ENCODE measurements at regions not wholly inside any gene's neighbourhood (a gene's known extent, or its start where the extent isn't known, plus 50 kb on each side); places are given as distances from the start of the nearest gene placed in this dataset.

GRCh38 chr19:32173836-32174235, 171.6 kb upstream of the ZNF507 start:
- Histone ChIP-seq H3K4me3 (no peak overlapping the region), H3K4me2 (no peak overlapping the region), H3K9me3 (no peaks in the 10 kb centered on the region), H3K4me1 (no peaks in the 10 kb centered on the region), H3K27ac (no peak overlapping the region)
- TF ChIP-seq, protein P1, sequence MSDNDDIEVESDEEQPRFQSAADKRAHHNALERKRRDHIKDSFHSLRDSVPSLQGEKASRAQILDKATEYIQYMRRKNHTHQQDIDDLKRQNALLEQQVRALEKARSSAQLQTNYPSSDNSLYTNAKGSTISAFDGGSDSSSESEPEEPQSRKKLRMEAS (IDR thresholded peaks at IDR 0.05): no peak
- no peak for TF ChIP-seq TFCP2L1 (CRISPR knock-in tag; IDR thresholded peaks at IDR 0.05)
- TF ChIP-seq, protein P2, sequence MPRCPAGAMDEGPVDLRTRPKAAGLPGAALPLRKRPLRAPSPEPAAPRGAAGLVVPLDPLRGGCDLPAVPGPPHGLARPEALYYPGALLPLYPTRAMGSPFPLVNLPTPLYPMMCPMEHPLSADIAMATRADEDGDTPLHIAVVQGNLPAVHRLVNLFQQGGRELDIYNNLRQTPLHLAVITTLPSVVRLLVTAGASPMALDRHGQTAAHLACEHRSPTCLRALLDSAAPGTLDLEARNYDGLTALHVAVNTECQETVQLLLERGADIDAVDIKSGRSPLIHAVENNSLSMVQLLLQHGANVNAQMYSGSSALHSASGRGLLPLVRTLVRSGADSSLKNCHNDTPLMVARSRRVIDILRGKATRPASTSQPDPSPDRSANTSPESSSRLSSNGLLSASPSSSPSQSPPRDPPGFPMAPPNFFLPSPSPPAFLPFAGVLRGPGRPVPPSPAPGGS (IDR thresholded peaks at IDR 0.05): no peak
- TF ChIP-seq ELK1 (IDR thresholded peaks at IDR 0.05; ENCODE audit: low read depth, low read length): no peak
- TF ChIP-seq HOXA7 (CRISPR knock-in tag; IDR thresholded peaks at IDR 0.05): no peak
- no peak for TF ChIP-seq PBX3 (IDR thresholded peaks at IDR 0.05)
- no peak for TF ChIP-seq RFX5 (IDR thresholded peaks at IDR 0.05)
- DNase-seq (ENCODE audit: low read depth in 1 of 2, low spot score in 1 of 2) (no peak), ATAC-seq (no peak), FAIRE-seq (no peak)
- under 1% methylated on average over 3 of the region's 3 CpGs for WGBS (ENCODE audit: missing lambda C conversion rate)
- POLR2A ChIA-PET: no interaction called here
- CTCF ChIA-PET: interaction anchor here (0.6 to 4.1 kb wide), 4 partner anchors 7 to 62 kb away, joined by 3 to 20 read pairs (median 3); no protein-coding TSS in a partner anchor

DNA sequence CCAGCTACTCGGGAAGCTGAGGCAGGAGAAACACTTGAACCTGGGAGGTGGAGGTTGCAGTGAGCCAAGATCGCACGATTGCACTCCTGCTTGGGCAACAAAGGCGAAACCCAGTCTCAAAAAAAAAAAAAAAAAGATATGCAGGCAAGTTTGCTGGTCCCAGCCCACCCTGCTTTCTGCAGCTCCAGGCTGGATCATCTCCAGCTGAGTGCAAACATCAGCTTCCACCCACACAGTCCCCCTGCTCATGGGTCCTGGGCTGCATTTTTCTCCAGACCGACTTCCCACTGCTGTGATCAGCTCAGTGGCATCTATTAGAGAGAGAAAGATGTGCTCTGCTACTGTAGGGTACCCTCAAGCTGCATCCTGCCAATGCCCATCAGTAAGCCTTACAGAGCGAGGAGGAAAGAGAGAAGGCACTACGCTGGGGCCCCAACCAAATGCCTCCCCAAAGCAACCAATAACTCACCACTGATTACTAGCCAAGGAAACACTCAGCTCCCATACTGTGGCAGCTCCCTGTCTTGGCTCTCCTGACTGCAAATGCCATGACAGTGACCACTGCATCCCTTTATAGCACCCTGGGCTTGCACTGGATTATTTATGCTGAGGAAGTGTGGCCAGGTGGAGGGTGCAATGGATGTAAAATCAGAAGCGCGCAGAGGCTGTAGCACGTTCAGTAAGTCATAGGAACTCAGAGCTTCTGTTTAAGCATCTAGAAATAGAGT, 170.9 kb upstream of the ZNF507 start:
- Histone ChIP-seq H3K27ac (no peak overlapping the region), H3K4me1 (no peaks in the 10 kb centered on the region), H3K4me3 (no peak overlapping the region), H3K9me3 (no peaks in the 10 kb centered on the region), H3K4me2 (no peak overlapping the region)
- FAIRE-seq: no peak
- ChIA-PET CTCF (interaction anchor here (1.1 to 4.1 kb wide), 3 partner anchors 11 to 1492 kb away, joined by 3 to 20 read pairs (median 9); no protein-coding TSS in a partner anchor), POLR2A (no interaction called here)
- no peak for DNase-seq (ENCODE audit: low read depth in 1 of 2, low spot score in 1 of 2)
- WGBS (ENCODE audit: missing lambda C conversion rate): 23% methylated on average over 10 of the region's 10 CpGs
- TF ChIP-seq RARB (CRISPR knock-in tag; IDR thresholded peaks at IDR 0.05): no peak
- TF ChIP-seq RFX5 (IDR thresholded peaks at IDR 0.05): no peak
- no peak for TF ChIP-seq KDM5A (IDR thresholded peaks at IDR 0.05)
- no peak for TF ChIP-seq HEYL (CRISPR knock-in tag; IDR thresholded peaks at IDR 0.05)
- TF ChIP-seq, protein P3, sequence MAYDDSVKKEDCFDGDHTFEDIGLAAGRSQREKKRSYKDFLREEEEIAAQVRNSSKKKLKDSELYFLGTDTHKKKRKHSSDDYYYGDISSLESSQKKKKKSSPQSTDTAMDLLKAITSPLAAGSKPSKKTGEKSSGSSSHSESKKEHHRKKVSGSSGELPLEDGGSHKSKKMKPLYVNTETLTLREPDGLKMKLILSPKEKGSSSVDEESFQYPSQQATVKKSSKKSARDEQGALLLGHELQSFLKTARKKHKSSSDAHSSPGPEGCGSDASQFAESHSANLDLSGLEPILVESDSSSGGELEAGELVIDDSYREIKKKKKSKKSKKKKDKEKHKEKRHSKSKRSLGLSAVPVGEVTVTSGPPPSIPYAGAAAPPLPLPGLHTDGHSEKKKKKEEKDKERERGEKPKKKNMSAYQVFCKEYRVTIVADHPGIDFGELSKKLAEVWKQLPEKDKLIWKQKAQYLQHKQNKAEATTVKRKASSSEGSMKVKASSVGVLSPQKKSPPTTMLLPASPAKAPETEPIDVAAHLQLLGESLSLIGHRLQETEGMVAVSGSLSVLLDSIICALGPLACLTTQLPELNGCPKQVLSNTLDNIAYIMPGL (CRISPR knock-in tag; IDR thresholded peaks at IDR 0.05; ENCODE audit: borderline replicate concordance): no peak
- TF ChIP-seq SREBF2 (IDR thresholded peaks at IDR 0.05): no peak
- no peak for TF ChIP-seq ZNF302 (CRISPR knock-in tag; IDR thresholded peaks at IDR 0.05)
- TF ChIP-seq POLR2A (IDR thresholded peaks at IDR 0.05; ENCODE audit: low read length): no peak
- TF ChIP-seq HOXA7 (CRISPR knock-in tag; IDR thresholded peaks at IDR 0.05): no peak
- no peak for TF ChIP-seq RNF2 (IDR thresholded peaks at IDR 0.05; ENCODE audit: borderline replicate concordance, low read depth)
- no peak for TF ChIP-seq BHLHE40 (IDR thresholded peaks at IDR 0.05; ENCODE audit: low read depth, low read length)
- TF ChIP-seq EHF (CRISPR knock-in tag; IDR thresholded peaks at IDR 0.05): no peak
- TF ChIP-seq JUN (IDR thresholded peaks at IDR 0.05): no peak
- TF ChIP-seq RAD21 (conservative IDR thresholded peaks at IDR 0.05 in 1 of 2, IDR thresholded peaks at IDR 0.05 in 1 of 2): no peak
- no peak for TF ChIP-seq CTCF (IDR thresholded peaks at IDR 0.05)
- no peak for TF ChIP-seq HOXB13 (CRISPR knock-in tag; IDR thresholded peaks at IDR 0.05; ENCODE audit: low read depth)
- no peak for TF ChIP-seq MAZ (IDR thresholded peaks at IDR 0.05; ENCODE audit: borderline replicate concordance, low read depth, low read length)
- no peak for TF ChIP-seq SMC3 (IDR thresholded peaks at IDR 0.05)
- no peak for ATAC-seq

Data from A549 (cell line).